ENCODE measurements at regions not wholly inside any gene's neighbourhood (a gene's known extent, or its start where the extent isn't known, plus 50 kb on each side); places are given as distances from the start of the nearest gene placed in this dataset.

GRCh38 chr4:153933915-153934687 is 145.2 kb upstream of the SFRP2 start:
- TF ChIP-seq EP300 (IDR thresholded peaks at IDR 0.05) (no peak), POLR2A (IDR thresholded peaks at IDR 0.05) (no peak), POLR2AphosphoS5 (IDR thresholded peaks at IDR 0.05) (no peak)
- TF ChIP-seq, protein P1, sequence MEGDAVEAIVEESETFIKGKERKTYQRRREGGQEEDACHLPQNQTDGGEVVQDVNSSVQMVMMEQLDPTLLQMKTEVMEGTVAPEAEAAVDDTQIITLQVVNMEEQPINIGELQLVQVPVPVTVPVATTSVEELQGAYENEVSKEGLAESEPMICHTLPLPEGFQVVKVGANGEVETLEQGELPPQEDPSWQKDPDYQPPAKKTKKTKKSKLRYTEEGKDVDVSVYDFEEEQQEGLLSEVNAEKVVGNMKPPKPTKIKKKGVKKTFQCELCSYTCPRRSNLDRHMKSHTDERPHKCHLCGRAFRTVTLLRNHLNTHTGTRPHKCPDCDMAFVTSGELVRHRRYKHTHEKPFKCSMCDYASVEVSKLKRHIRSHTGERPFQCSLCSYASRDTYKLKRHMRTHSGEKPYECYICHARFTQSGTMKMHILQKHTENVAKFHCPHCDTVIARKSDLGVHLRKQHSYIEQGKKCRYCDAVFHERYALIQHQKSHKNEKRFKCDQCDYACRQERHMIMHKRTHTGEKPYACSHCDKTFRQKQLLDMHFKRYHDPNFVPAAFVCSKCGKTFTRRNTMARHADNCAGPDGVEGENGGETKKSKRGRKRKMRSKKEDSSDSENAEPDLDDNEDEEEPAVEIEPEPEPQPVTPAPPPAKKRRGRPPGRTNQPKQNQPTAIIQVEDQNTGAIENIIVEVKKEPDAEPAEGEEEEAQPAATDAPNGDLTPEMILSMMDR (IDR thresholded peaks at IDR 0.05), result no peak
- intact Hi-C loops (cut with DNase I; ENCODE audit: low total_unique reads), result no loop called here
- Histone ChIP-seq H3K36me3 (no peaks in the 10 kb centered on the region), H3K27me3 (no peaks in the 10 kb centered on the region), H3K9me3 (no peaks in the 10 kb centered on the region), H3K4me1 (peaks cover 0 to 4% (median 0%) of the 10 kb centered on the region in 4 donors), H3K4me3 (no peak overlapping the region), H3K27ac (peak overlapping the region in 3 of 5 donors; percentile 43 to 55 (median 48))
- DNase-seq, result peak in 1 of 2 donors; percentile 55
- WGBS, 5 donors, result 66 to 70% (median 67%) methylated on average over 8 of the region's 8 CpGs

GRCh38 chr4:153931804-153932203 is 142.9 kb upstream of the SFRP2 start:
- H3K4me1 ChIP-seq, result peaks cover 0 to 4% (median 0%) of the 10 kb centered on the region in 4 donors
- H3K9me3 ChIP-seq, result no peaks in the 10 kb centered on the region
- no peak overlapping the region for H3K27ac ChIP-seq
- DNase-seq, result no peak
- TF ChIP-seq EP300 (IDR thresholded peaks at IDR 0.05), result no peak
- TF ChIP-seq POLR2AphosphoS5 (IDR thresholded peaks at IDR 0.05), result peak in 1 of 3 donors; percentile 14
- TF ChIP-seq POLR2A (IDR thresholded peaks at IDR 0.05), result no peak
- TF ChIP-seq, protein P1 (IDR thresholded peaks at IDR 0.05), result no peak
- no peak overlapping the region for H3K4me3 ChIP-seq
- 56 to 81% (median 77%) methylated on average over 1 of the region's 1 CpG for WGBS, 5 donors
- no peaks in the 10 kb centered on the region for H3K27me3 ChIP-seq
- H3K36me3 ChIP-seq, result no peaks in the 10 kb centered on the region
- intact Hi-C loops (cut with DNase I; ENCODE audit: low total_unique reads), result no loop called here

- no peaks in the 10 kb centered on the region for H3K27me3 ChIP-seq
- H3K4me1 ChIP-seq, result peaks cover 0 to 4% (median 0%) of the 10 kb centered on the region in 4 donors
- no peaks in the 10 kb centered on the region for H3K9me3 ChIP-seq
- H3K36me3 ChIP-seq, result no peaks in the 10 kb centered on the region
- intact Hi-C loops (cut with DNase I; ENCODE audit: low total_unique reads), result no loop called here
- DNase-seq, result no peak
- TF ChIP-seq POLR2A (IDR thresholded peaks at IDR 0.05) (no peak), POLR2AphosphoS5 (IDR thresholded peaks at IDR 0.05) (no peak), EP300 (IDR thresholded peaks at IDR 0.05) (no peak)
- TF ChIP-seq, protein P1 (IDR thresholded peaks at IDR 0.05), result no peak
- 61 to 72% (median 67%) methylated on average over 5 of the region's 5 CpGs for WGBS, 5 donors
- H3K27ac ChIP-seq, result peak overlapping the region in 1 of 5 donors; percentile 24
- no peak overlapping the region for H3K4me3 ChIP-seq
Observed at GRCh38 chr4:153929675-153930074, 140.8 kb upstream of the SFRP2 start.

- no peak for DNase-seq
- H3K4me3 ChIP-seq, result no peak overlapping the region
- no peaks in the 10 kb centered on the region for H3K27me3 ChIP-seq
- WGBS, 5 donors, result 69 to 85% (median 70%) methylated on average over 5 of the region's 5 CpGs
- no peak overlapping the region for H3K27ac ChIP-seq
- no peaks in the 10 kb centered on the region for H3K36me3 ChIP-seq
- H3K4me1 ChIP-seq, result peaks cover 0 to 4% (median 0%) of the 10 kb centered on the region in 4 donors
- intact Hi-C loops (cut with DNase I; ENCODE audit: low total_unique reads), result no loop called here
- H3K9me3 ChIP-seq, result no peaks in the 10 kb centered on the region
- TF ChIP-seq, protein P1 (IDR thresholded peaks at IDR 0.05), result no peak
Observed at GRCh38 chr4:153927451-153927850, 138.6 kb upstream of the SFRP2 start.
